GM21786 (cell line): ENCODE measurements at regions not wholly inside any gene's neighbourhood (a gene's known extent, or its start where the extent isn't known, plus 50 kb on each side); places are given as distances from the start of the nearest gene placed in this dataset.
"Not testable (repeated sequence)": the region's sequence is repeated elsewhere in the genome, so short reads cannot be mapped to it uniquely, and the experiment has no call there.

Experiments used
- ATAC-seq: cut with Tn5 transposase; IDR thresholded peaks from one replicate; pipeline ENCODE4 v1.9.1; 2021; ENCODE audit not compliant: unreplicated experiment

- ATAC-seq, result no peak
Observed at GRCh38 chr2:49342156-49342555, 187.8 kb upstream of the FSHR start.

GRCh38 chr2:49335546-49335945, 181.2 kb upstream of the FSHR start:
- ATAC-seq, result no peak

GRCh38 chr2:49332415-49332814, 178.1 kb upstream of the FSHR start:
- no peak for ATAC-seq

- ATAC-seq, result no peak
Observed at GRCh38 chr2:49318531-49318930, 164.2 kb upstream of the FSHR start.

- no peak for ATAC-seq
Observed at GRCh38 chr2:49309461-49309860, 155.1 kb upstream of the FSHR start.

- no peak for ATAC-seq
Observed at GRCh38 chr2:49306925-49307324, 152.6 kb upstream of the FSHR start.

GRCh38 chr2:49298693-49299092, 144.4 kb upstream of the FSHR start:
- ATAC-seq, result not testable (repeated sequence)

GRCh38 chr2:49298230-49298629, 143.9 kb upstream of the FSHR start:
- no peak for ATAC-seq

GRCh38 chr2:49296107-49296867, 142.0 kb upstream of the FSHR start:
- no peak for ATAC-seq

- no peak for ATAC-seq
Observed at GRCh38 chr2:49294225-49294624, 139.9 kb upstream of the FSHR start.

GRCh38 chr2:49291619-49292018, 137.3 kb upstream of the FSHR start:
- ATAC-seq, result no peak

GRCh38 chr2:49289711-49290110, 135.4 kb upstream of the FSHR start:
- no peak for ATAC-seq

- ATAC-seq, result no peak
Observed at GRCh38 chr2:49288902-49289700, 134.8 kb upstream of the FSHR start.

- no peak for ATAC-seq
Observed at GRCh38 chr2:49288113-49288705, 133.9 kb upstream of the FSHR start.

- no peak for ATAC-seq
Observed at GRCh38 chr2:49286726-49287125, 132.4 kb upstream of the FSHR start.

- no peak for ATAC-seq
Observed at GRCh38 chr2:49286045-49286444, 131.7 kb upstream of the FSHR start.

- ATAC-seq, result no peak
Observed at GRCh38 chr2:49278561-49278960, 124.2 kb upstream of the FSHR start.

- no peak for ATAC-seq
Observed at GRCh38 chr2:49278141-49278540, 123.8 kb upstream of the FSHR start.

GRCh38 chr2:49271060-49271606, 116.8 kb upstream of the FSHR start:
- no peak for ATAC-seq

GRCh38 chr2:49270091-49270490, 115.8 kb upstream of the FSHR start:
- no peak for ATAC-seq

GRCh38 chr2:49265471-49265870, 111.2 kb upstream of the FSHR start:
- no peak for ATAC-seq
